Liver (tissue), 8 donors: ENCODE measurements at regions not wholly inside any gene's neighbourhood (a gene's known extent, or its start where the extent isn't known, plus 50 kb on each side); places are given as distances from the start of the nearest gene placed in this dataset.

Experiments
- DNase-seq: peaks from one replicate; pipeline ENCODE4 v3.0.0-alpha.2; 2017; ENCODE audit warnings: low spot score
- H3K27ac ChIP-seq, 2 donors: one replicate each; pipeline ENCODE4 v1.7.0; 2013; ENCODE audit warnings: inconsistent platforms in 2 of 2, low read length in 2 of 2, control low read depth in 1 of 2, low read depth in 1 of 2, mild to moderate bottlenecking in 1 of 2
- H3K27me3 ChIP-seq, 4 donors: one replicate each; pipeline versions ENCODE4 v1.6.1 to v1.7.0; 2013; ENCODE audit warnings: low read length in 3 of 4, inconsistent platforms in 1 of 4, mild to moderate bottlenecking in 1 of 4, moderate library complexity in 1 of 4; ENCODE audit not compliant: control insufficient read depth in 4 of 4, insufficient read depth in 4 of 4
- H3K36me3 ChIP-seq, 4 donors: one replicate each; pipeline versions ENCODE4 v1.6.1 to v1.7.0; 2013; ENCODE audit warnings: low read length in 3 of 4, mild to moderate bottlenecking in 3 of 4, low read depth in 1 of 4, moderate library complexity in 1 of 4; ENCODE audit not compliant: control insufficient read depth in 4 of 4, insufficient read depth in 3 of 4
- H3K4me1 ChIP-seq, 4 donors: one replicate each; pipeline versions ENCODE4 v1.6.1 to v1.7.0; 2013; ENCODE audit warnings: low read length in 3 of 4, mild to moderate bottlenecking in 3 of 4, moderate library complexity in 1 of 4; ENCODE audit not compliant: control insufficient read depth in 4 of 4, insufficient read depth in 4 of 4
- H3K4me3 ChIP-seq, 3 donors: one replicate each; pipeline versions ENCODE4 v1.6.1 to v1.7.0; 2013; ENCODE audit warnings: low read length in 3 of 3, control low read depth in 1 of 3, low read depth in 1 of 3, mild to moderate bottlenecking in 1 of 3
- H3K9ac ChIP-seq, 2 donors: one replicate each; pipeline ENCODE4 v1.7.0; 2013; ENCODE audit warnings: low read length in 2 of 2, mild to moderate bottlenecking in 2 of 2, moderate library complexity in 2 of 2, control low read depth in 1 of 2, low read depth in 1 of 2
- H3K9me3 ChIP-seq, 4 donors: one replicate each; pipeline versions ENCODE4 v1.6.1 to v1.7.0; 2013; ENCODE audit warnings: low read length in 3 of 4; ENCODE audit not compliant: control insufficient read depth in 4 of 4
- EGR1 ChIP-seq, 2 donors: IDR thresholded peaks; 2 replicates each; pipeline ENCODE4 v1.6.1; 2016 to 2018; ENCODE audit warnings: antibody characterized with exemption in 2 of 2, low read depth in 2 of 2
- FOXA1 ChIP-seq: IDR thresholded peaks from 2 replicates; pipeline ENCODE4 v1.6.1; 2016; ENCODE audit warnings: antibody characterized with exemption
- FOXA2 ChIP-seq: IDR thresholded peaks from 2 replicates; pipeline ENCODE4 v1.6.1; 2016; ENCODE audit warnings: antibody characterized with exemption
- GABPA ChIP-seq, 2 donors: IDR thresholded peaks in 1 of 2; conservative IDR thresholded peaks in 1 of 2; 2 replicates each; pipeline ENCODE4 v1.6.1; 2016; ENCODE audit warnings: antibody characterized with exemption in 2 of 2, mild to moderate bottlenecking in 1 of 2, moderate library complexity in 1 of 2
- HNF4A ChIP-seq, 2 donors: conservative IDR thresholded peaks; 2 replicates each; pipeline ENCODE4 v1.6.1; 2016; ENCODE audit warnings: antibody characterized with exemption in 2 of 2, mild to moderate bottlenecking in 2 of 2
- HNF4G ChIP-seq: IDR thresholded peaks from 2 replicates; pipeline ENCODE4 v1.6.1; 2016; ENCODE audit warnings: antibody characterized with exemption
- JUND ChIP-seq, 2 donors: IDR thresholded peaks; 2 replicates each; pipeline ENCODE4 v1.6.1; 2016; ENCODE audit warnings: antibody characterized with exemption in 2 of 2
- NR2F2 ChIP-seq: IDR thresholded peaks from 2 replicates; pipeline ENCODE4 v1.6.1; 2016; ENCODE audit warnings: antibody characterized with exemption
- RAD21 ChIP-seq, 2 donors: IDR thresholded peaks; 2 replicates each; pipeline ENCODE4 v1.6.1; 2016; ENCODE audit warnings: antibody characterized with exemption in 2 of 2, mild to moderate bottlenecking in 2 of 2
- RXRA ChIP-seq, 2 donors: IDR thresholded peaks; 2 replicates each; pipeline ENCODE4 v1.6.1; 2017 to 2018; ENCODE audit warnings: antibody characterized with exemption in 2 of 2, mild to moderate bottlenecking in 1 of 2
- SP1 ChIP-seq: IDR thresholded peaks from 2 replicates; pipeline ENCODE4 v1.6.1; 2018; ENCODE audit warnings: antibody characterized with exemption, mild to moderate bottlenecking
- TAF1 ChIP-seq: conservative IDR thresholded peaks from 2 replicates; pipeline ENCODE4 v1.6.1; 2016; ENCODE audit warnings: antibody characterized with exemption, mild to moderate bottlenecking
- YY1 ChIP-seq: IDR thresholded peaks from 2 replicates; pipeline ENCODE4 v1.6.1; 2016; ENCODE audit warnings: antibody characterized with exemption, mild to moderate bottlenecking
- WGBS: extraction: QIAGEN DNeasy Blood & Tissue Kit; methylation state at CpG from one replicate; pipeline ENCODE4 v1.1.7; 2013; 5-methylcytosine and 5-hydroxymethylcytosine counted together
- TF ChIP-seq, protein P1 (sequence below): IDR thresholded peaks from 2 replicates; pipeline ENCODE4 v1.6.1; 2016; ENCODE audit warnings: antibody characterized with exemption
- TF ChIP-seq, protein P2 (sequence below): fragments of 150-350 bp; IDR thresholded peaks from 2 replicates; pipeline ENCODE4 v1.5.1; 2017; ENCODE audit warnings: improper control_type of control experiment, low read depth, low read length; ENCODE audit not compliant: missing input control
- TF ChIP-seq, protein P3 (sequence below): IDR thresholded peaks from 2 replicates; pipeline ENCODE4 v1.6.1; 2016; ENCODE audit warnings: antibody characterized with exemption, mild to moderate bottlenecking
- TF ChIP-seq, protein P4 (sequence below): IDR thresholded peaks from 2 replicates; pipeline ENCODE4 v1.6.1; 2016; ENCODE audit warnings: antibody characterized with exemption
- TF ChIP-seq, protein P5 (sequence below): IDR thresholded peaks from 2 replicates; pipeline ENCODE4 v1.6.1; 2016; ENCODE audit warnings: antibody characterized with exemption
- donor health status: healthy.
- donor health status: healthy.
- donor health status: healthy.
- donor health status: healthy.
- donor health status: healthy.

DNA sequence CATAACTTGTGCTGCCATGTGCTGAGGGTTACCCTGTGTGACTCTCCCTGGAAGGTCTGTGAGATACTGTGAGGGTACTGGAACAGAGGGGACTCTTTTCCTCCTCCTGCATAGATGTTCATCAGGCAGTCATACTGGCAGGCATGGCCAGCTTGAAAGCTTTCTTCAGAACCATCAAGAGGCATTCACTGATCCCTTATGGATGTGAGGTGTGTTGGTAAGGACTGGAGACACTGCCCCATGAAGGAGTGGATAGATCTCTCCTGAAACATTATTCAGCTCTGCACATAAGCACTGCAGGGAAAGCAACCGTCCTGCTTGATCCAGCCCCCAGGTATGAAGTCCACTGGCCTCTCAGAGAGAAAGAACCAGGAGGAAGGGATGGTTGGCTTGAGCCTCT, 176.6 kb upstream of the ARL4C start:
- Histone ChIP-seq H3K9me3 (no peaks in the 10 kb centered on the region), H3K27ac (no peak overlapping the region), H3K4me1 (peaks cover 9 to 28% (median 22%) of the 10 kb centered on the region in 4 donors), H3K9ac (no peak overlapping the region), H3K36me3 (no peaks in the 10 kb centered on the region), H3K27me3 (no peaks in the 10 kb centered on the region), H3K4me3 (no peak overlapping the region)
- WGBS, result 97% methylated on average over 1 of the region's 1 CpG
- DNase-seq, result no peak
- TF ChIP-seq FOXA2 (no peak), EGR1 (IDR thresholded peaks at IDR 0.05; ENCODE audit: low read depth in 2 of 2) (no peak), RAD21 (IDR thresholded peaks at IDR 0.05) (no peak), GABPA (IDR thresholded peaks at IDR 0.05 in 1 of 2, conservative IDR thresholded peaks at IDR 0.05 in 1 of 2) (no peak), JUND (IDR thresholded peaks at IDR 0.05) (no peak), HNF4G (no peak), SP1 (no peak), FOXA1 (no peak), RXRA (IDR thresholded peaks at IDR 0.05) (no peak), TAF1 (no peak), NR2F2 (no peak), HNF4A (conservative IDR thresholded peaks at IDR 0.05) (no peak), YY1 (no peak)
- TF ChIP-seq, protein P1, sequence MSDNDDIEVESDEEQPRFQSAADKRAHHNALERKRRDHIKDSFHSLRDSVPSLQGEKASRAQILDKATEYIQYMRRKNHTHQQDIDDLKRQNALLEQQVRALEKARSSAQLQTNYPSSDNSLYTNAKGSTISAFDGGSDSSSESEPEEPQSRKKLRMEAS, result no peak
- TF ChIP-seq, protein P2, sequence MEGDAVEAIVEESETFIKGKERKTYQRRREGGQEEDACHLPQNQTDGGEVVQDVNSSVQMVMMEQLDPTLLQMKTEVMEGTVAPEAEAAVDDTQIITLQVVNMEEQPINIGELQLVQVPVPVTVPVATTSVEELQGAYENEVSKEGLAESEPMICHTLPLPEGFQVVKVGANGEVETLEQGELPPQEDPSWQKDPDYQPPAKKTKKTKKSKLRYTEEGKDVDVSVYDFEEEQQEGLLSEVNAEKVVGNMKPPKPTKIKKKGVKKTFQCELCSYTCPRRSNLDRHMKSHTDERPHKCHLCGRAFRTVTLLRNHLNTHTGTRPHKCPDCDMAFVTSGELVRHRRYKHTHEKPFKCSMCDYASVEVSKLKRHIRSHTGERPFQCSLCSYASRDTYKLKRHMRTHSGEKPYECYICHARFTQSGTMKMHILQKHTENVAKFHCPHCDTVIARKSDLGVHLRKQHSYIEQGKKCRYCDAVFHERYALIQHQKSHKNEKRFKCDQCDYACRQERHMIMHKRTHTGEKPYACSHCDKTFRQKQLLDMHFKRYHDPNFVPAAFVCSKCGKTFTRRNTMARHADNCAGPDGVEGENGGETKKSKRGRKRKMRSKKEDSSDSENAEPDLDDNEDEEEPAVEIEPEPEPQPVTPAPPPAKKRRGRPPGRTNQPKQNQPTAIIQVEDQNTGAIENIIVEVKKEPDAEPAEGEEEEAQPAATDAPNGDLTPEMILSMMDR, result no peak
- TF ChIP-seq, protein P3, sequence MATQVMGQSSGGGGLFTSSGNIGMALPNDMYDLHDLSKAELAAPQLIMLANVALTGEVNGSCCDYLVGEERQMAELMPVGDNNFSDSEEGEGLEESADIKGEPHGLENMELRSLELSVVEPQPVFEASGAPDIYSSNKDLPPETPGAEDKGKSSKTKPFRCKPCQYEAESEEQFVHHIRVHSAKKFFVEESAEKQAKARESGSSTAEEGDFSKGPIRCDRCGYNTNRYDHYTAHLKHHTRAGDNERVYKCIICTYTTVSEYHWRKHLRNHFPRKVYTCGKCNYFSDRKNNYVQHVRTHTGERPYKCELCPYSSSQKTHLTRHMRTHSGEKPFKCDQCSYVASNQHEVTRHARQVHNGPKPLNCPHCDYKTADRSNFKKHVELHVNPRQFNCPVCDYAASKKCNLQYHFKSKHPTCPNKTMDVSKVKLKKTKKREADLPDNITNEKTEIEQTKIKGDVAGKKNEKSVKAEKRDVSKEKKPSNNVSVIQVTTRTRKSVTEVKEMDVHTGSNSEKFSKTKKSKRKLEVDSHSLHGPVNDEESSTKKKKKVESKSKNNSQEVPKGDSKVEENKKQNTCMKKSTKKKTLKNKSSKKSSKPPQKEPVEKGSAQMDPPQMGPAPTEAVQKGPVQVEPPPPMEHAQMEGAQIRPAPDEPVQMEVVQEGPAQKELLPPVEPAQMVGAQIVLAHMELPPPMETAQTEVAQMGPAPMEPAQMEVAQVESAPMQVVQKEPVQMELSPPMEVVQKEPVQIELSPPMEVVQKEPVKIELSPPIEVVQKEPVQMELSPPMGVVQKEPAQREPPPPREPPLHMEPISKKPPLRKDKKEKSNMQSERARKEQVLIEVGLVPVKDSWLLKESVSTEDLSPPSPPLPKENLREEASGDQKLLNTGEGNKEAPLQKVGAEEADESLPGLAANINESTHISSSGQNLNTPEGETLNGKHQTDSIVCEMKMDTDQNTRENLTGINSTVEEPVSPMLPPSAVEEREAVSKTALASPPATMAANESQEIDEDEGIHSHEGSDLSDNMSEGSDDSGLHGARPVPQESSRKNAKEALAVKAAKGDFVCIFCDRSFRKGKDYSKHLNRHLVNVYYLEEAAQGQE, result no peak
- TF ChIP-seq, protein P4, sequence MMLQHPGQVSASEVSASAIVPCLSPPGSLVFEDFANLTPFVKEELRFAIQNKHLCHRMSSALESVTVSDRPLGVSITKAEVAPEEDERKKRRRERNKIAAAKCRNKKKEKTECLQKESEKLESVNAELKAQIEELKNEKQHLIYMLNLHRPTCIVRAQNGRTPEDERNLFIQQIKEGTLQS, result no peak
- TF ChIP-seq, protein P5, sequence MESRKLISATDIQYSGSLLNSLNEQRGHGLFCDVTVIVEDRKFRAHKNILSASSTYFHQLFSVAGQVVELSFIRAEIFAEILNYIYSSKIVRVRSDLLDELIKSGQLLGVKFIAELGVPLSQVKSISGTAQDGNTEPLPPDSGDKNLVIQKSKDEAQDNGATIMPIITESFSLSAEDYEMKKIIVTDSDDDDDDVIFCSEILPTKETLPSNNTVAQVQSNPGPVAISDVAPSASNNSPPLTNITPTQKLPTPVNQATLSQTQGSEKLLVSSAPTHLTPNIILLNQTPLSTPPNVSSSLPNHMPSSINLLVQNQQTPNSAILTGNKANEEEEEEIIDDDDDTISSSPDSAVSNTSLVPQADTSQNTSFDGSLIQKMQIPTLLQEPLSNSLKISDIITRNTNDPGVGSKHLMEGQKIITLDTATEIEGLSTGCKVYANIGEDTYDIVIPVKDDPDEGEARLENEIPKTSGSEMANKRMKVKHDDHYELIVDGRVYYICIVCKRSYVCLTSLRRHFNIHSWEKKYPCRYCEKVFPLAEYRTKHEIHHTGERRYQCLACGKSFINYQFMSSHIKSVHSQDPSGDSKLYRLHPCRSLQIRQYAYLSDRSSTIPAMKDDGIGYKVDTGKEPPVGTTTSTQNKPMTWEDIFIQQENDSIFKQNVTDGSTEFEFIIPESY, result no peak
